ENCODE measurements at regions not wholly inside any gene's neighbourhood (a gene's known extent, or its start where the extent isn't known, plus 50 kb on each side); places are given as distances from the start of the nearest gene placed in this dataset.
A peak's percentile ranks its signal among the peaks of the same experiment; 100 is the strongest.

DNA sequence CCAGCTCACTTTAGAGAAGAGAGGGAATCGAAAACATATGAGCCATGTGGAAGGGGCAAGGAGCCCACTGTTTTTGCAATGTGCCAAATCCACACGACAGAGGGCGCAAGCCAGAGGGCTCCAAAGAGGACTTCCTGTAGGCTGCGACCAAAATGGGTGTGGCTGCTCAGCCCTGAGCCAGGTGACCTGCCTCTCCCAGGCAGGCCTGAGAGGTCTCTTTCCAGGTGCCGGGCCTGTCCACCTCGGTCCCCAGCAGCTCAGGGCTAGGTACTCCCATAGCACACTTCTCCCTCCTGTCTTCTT is 153.8 kb downstream of the TTC32 start:
- DNase-seq: peak; percentile 80
- no peaks in the 10 kb centered on the region for H3K36me3 Mint-ChIP-seq (ENCODE audit: low read depth)
- H3K27ac Mint-ChIP-seq: no peak overlapping the region
- peak; percentile 58 for TF ChIP-seq CTCF (conservative IDR thresholded peaks at IDR 0.05)
- H3K9me3 ChIP-seq (ENCODE audit: control insufficient read depth, low read length): no peaks in the 10 kb centered on the region
- no peaks in the 10 kb centered on the region for H3K4me1 ChIP-seq (ENCODE audit: control insufficient read depth, insufficient read depth, low read length)
- peaks cover 2% of the 10 kb centered on the region for H3K4me1 Mint-ChIP-seq
- H3K9ac ChIP-seq (ENCODE audit: extremely low read depth, low read length, poor library complexity, severe bottlenecking): no peak overlapping the region
- H3K36me3 ChIP-seq (ENCODE audit: control insufficient read depth, insufficient read depth, low read length): no peaks in the 10 kb centered on the region
- no peaks in the 10 kb centered on the region for H3K27me3 ChIP-seq (ENCODE audit: control insufficient read depth, insufficient read depth, low read length, poor library complexity, severe bottlenecking)
- H3K9me3 Mint-ChIP-seq: no peaks in the 10 kb centered on the region
- 86% methylated on average over 6 of the region's 6 CpGs; no CpG with 5 or more reads in 1 of the 2 experiments for WGBS, 2 experiments (ENCODE audit: insufficient coverage in 1 of 2, insufficient read length in 1 of 2)
- no peak overlapping the region for H3K4me3 Mint-ChIP-seq
- H3K27me3 Mint-ChIP-seq (ENCODE audit: insufficient read depth): peaks cover 1% of the 10 kb centered on the region
- no peak overlapping the region for H3K27ac ChIP-seq (ENCODE audit: low read depth, low read length)
- H3K4me3 ChIP-seq (ENCODE audit: low read length): no peak overlapping the region

- no peaks in the 10 kb centered on the region for H3K9me3 ChIP-seq (ENCODE audit: control insufficient read depth, low read length)
- no peak for TF ChIP-seq CTCF (conservative IDR thresholded peaks at IDR 0.05)
- no peaks in the 10 kb centered on the region for H3K36me3 ChIP-seq (ENCODE audit: control insufficient read depth, insufficient read depth, low read length)
- no peak overlapping the region for H3K27ac ChIP-seq (ENCODE audit: low read depth, low read length)
- Mint-ChIP-seq H3K27ac (no peak overlapping the region), H3K9me3 (no peaks in the 10 kb centered on the region), H3K36me3 (ENCODE audit: low read depth) (no peaks in the 10 kb centered on the region), H3K4me1 (peaks cover 2% of the 10 kb centered on the region), H3K27me3 (ENCODE audit: insufficient read depth) (peaks cover 1% of the 10 kb centered on the region), H3K4me3 (no peak overlapping the region)
- DNase-seq: no peak
- H3K4me1 ChIP-seq (ENCODE audit: control insufficient read depth, insufficient read depth, low read length): no peaks in the 10 kb centered on the region
- H3K27me3 ChIP-seq (ENCODE audit: control insufficient read depth, insufficient read depth, low read length, poor library complexity, severe bottlenecking): no peaks in the 10 kb centered on the region
- WGBS, 2 experiments (ENCODE audit: insufficient coverage in 1 of 2, insufficient read length in 1 of 2): 85 to 91% methylated on average over 7 to 10 of the region's 10 CpGs
- no peak overlapping the region for H3K4me3 ChIP-seq (ENCODE audit: low read length)
- no peak overlapping the region for H3K9ac ChIP-seq (ENCODE audit: extremely low read depth, low read length, poor library complexity, severe bottlenecking)
Measured at GRCh38 chr2:19747310-19748072, 154.3 kb downstream of the TTC32 start.

DNA sequence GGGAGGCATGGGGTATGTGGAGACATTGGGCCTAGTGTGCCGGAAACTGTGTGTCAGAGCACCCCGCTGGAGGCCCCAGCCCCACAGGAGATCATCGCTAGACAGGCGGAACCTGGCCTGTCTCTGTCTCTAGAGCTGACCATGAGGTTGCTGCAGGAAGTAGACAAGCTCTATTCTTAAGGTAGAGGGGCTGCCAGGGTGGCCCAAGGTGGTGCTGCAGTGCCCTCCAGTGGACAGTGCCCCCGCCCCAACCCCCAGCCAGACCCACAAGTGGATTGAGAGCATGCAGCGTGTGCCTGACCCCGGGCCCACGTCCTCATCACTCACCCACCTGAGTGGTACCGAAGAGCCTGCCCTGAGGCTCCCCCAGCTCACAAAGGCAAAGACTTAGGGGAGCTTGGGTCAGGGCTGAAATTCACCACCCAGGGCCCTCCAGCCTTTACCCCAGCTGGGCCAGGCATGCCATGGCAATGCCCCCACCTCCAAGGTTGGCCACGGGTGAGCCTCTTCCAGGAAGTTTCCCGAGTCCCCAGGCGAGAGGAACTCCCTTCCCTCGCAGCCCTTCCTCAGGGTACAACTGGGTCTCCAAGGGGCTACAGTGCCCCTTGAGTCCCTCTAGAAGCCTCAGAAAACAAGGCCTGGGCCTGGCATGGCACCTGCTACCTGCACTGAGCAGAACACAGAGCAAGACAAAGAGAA is 155.0 kb downstream of the TTC32 start:
- Mint-ChIP-seq H3K9me3 (no peaks in the 10 kb centered on the region), H3K4me3 (no peak overlapping the region), H3K27me3 (ENCODE audit: insufficient read depth) (peaks cover 1% of the 10 kb centered on the region), H3K27ac (no peak overlapping the region), H3K36me3 (ENCODE audit: low read depth) (no peaks in the 10 kb centered on the region), H3K4me1 (peaks cover 2% of the 10 kb centered on the region)
- Histone ChIP-seq H3K27me3 (ENCODE audit: control insufficient read depth, insufficient read depth, low read length, poor library complexity, severe bottlenecking) (no peaks in the 10 kb centered on the region), H3K9me3 (ENCODE audit: control insufficient read depth, low read length) (no peaks in the 10 kb centered on the region), H3K27ac (ENCODE audit: low read depth, low read length) (no peak overlapping the region), H3K4me3 (ENCODE audit: low read length) (no peak overlapping the region), H3K4me1 (ENCODE audit: control insufficient read depth, insufficient read depth, low read length) (no peaks in the 10 kb centered on the region), H3K9ac (ENCODE audit: extremely low read depth, low read length, poor library complexity, severe bottlenecking) (no peak overlapping the region), H3K36me3 (ENCODE audit: control insufficient read depth, insufficient read depth, low read length) (no peaks in the 10 kb centered on the region)
- 79 to 86% methylated on average over 10 to 13 of the region's 13 CpGs for WGBS, 2 experiments (ENCODE audit: insufficient coverage in 1 of 2, insufficient read length in 1 of 2)
- peak; percentile 92 for DNase-seq
- TF ChIP-seq CTCF (conservative IDR thresholded peaks at IDR 0.05): peak; percentile 85
